ENCODE measurements at regions not wholly inside any gene's neighbourhood (a gene's known extent, or its start where the extent isn't known, plus 50 kb on each side); places are given as distances from the start of the nearest gene placed in this dataset.
"Not testable (repeated sequence)": the region's sequence is repeated elsewhere in the genome, so short reads cannot be mapped to it uniquely, and the experiment has no call there.

GRCh38 chr14:105690671-105691070 is 164.3 kb downstream of the TMEM121 start:
- FAIRE-seq = peak; percentile 23
- peaks cover 11% of the 10 kb centered on the region; the same call in 1 of the 2 replicates for H3K9me3 ChIP-seq (ENCODE audit: low read length)
- intact Hi-C loops (cut with micrococcal nuclease; ENCODE audit: unreplicated experiment) (no loop called here), in situ Hi-C loops (cut with HindIII; ENCODE audit: extremely low pct_ligation_motif_present, low pct_unique_long_range_greater_than_20kb) (no loop called here)
- H3K27me3 ChIP-seq (ENCODE audit: control insufficient read depth in 1 of 2, insufficient read depth in 2 of 2, low read length in 2 of 2) = no peaks in the 10 kb centered on the region
- no TSS peak for BruUV-seq (replicated peaks)
- H4K20me1 ChIP-seq (ENCODE audit: insufficient read depth, low read length) = no peaks in the 10 kb centered on the region
- H3K4me3 ChIP-seq (replicated peaks in 1 of 3; ENCODE audit: insufficient read depth in 1 of 3, low read depth in 2 of 3, low read length in 3 of 3) = no peak overlapping the region
- no peaks in the 10 kb centered on the region for H3K79me2 ChIP-seq (ENCODE audit: insufficient read depth, low read length)
- no peak for ATAC-seq
- peak; percentile 11; the same call in 1 of the 2 replicates for TF ChIP-seq ATM (IDR thresholded peaks at IDR 0.05; ENCODE audit: borderline replicate concordance)
- TF ChIP-seq KLF13 (CRISPR knock-in tag; IDR thresholded peaks at IDR 0.05) = no peak
- no peak for TF ChIP-seq MLX (CRISPR knock-in tag; IDR thresholded peaks at IDR 0.05)
- 0 out of 2 replicates have a peak, but pooled peaks have one; percentile 18 for TF ChIP-seq JUNB (CRISPR knock-in tag; IDR thresholded peaks at IDR 0.05; ENCODE audit: borderline replicate concordance)
- no peak for TF ChIP-seq HDAC1 (CRISPR knock-in tag; IDR thresholded peaks at IDR 0.05)
- TF ChIP-seq ZNF772 (CRISPR knock-in tag; IDR thresholded peaks at IDR 0.05) = no peak
- no peak for TF ChIP-seq CTCF (CRISPR knock-in tag; IDR thresholded peaks at IDR 0.05)
- peak; percentile 10; the same call in 1 of the 2 replicates for TF ChIP-seq FOXP1 (IDR thresholded peaks at IDR 0.05)
- TF ChIP-seq FOXP1 (CRISPR knock-in tag; IDR thresholded peaks at IDR 0.05) = no peak
- no peak for TF ChIP-seq ISL2 (CRISPR knock-in tag; IDR thresholded peaks at IDR 0.05)
- no peak for TF ChIP-seq ZNF776 (CRISPR knock-in tag; IDR thresholded peaks at IDR 0.05)
- no peak for TF ChIP-seq ZSCAN12 (CRISPR knock-in tag; IDR thresholded peaks at IDR 0.05)
- ChIA-PET POLR2A (no interaction called here), CTCF (ENCODE audit: low intra/inter-chr PET ratio, low total read pairs) (no interaction called here)
- H3K9ac ChIP-seq (ENCODE audit: insufficient read depth, low read depth, low read length) = no peak overlapping the region
- no peak for DNase-seq (ENCODE audit: low spot score)
- H3K27ac ChIP-seq (ENCODE audit: extremely low read length, insufficient read depth, low read length) = no peak overlapping the region
- WGBS (ENCODE audit: low lambda C conversion rate) = 43% methylated on average over 3 of the region's 3 CpGs
- H3K4me1 ChIP-seq (ENCODE audit: insufficient read depth, low read length) = no peaks in the 10 kb centered on the region
- H2AFZ ChIP-seq (ENCODE audit: low read length) = no peak overlapping the region
- no peaks in the 10 kb centered on the region for H3K36me3 ChIP-seq (replicated peaks in 1 of 2; ENCODE audit: control insufficient read depth in 1 of 2, insufficient read depth in 2 of 2, low read length in 2 of 2)
- no peak overlapping the region for H3K4me2 ChIP-seq (ENCODE audit: low read depth, low read length)

- ATAC-seq = peak; percentile 46
- H2AFZ ChIP-seq (ENCODE audit: low read length); FAIRE-seq; H3K36me3 ChIP-seq (replicated peaks in 1 of 2; ENCODE audit: control insufficient read depth in 1 of 2, insufficient read depth in 2 of 2, low read length in 2 of 2); H4K20me1 ChIP-seq (ENCODE audit: insufficient read depth, low read length); H3K27me3 ChIP-seq (ENCODE audit: control insufficient read depth in 1 of 2, insufficient read depth in 2 of 2, low read length in 2 of 2); H3K79me2 ChIP-seq (ENCODE audit: insufficient read depth, low read length); H3K4me3 ChIP-seq (replicated peaks in 1 of 3; ENCODE audit: insufficient read depth in 1 of 3, low read depth in 2 of 3, low read length in 3 of 3); in situ Hi-C loops (cut with HindIII; ENCODE audit: extremely low pct_ligation_motif_present, low pct_unique_long_range_greater_than_20kb); H3K9ac ChIP-seq (ENCODE audit: insufficient read depth, low read depth, low read length); H3K4me1 ChIP-seq (ENCODE audit: insufficient read depth, low read length); H3K27ac ChIP-seq (ENCODE audit: extremely low read length, insufficient read depth, low read length); DNase-seq (ENCODE audit: low spot score); POLR2A ChIA-PET; H3K4me2 ChIP-seq (ENCODE audit: low read depth, low read length); BruUV-seq (replicated peaks); intact Hi-C loops (cut with micrococcal nuclease; ENCODE audit: unreplicated experiment); CTCF ChIA-PET (ENCODE audit: low intra/inter-chr PET ratio, low total read pairs): not testable (repeated sequence)
- 28% methylated on average over 11 of the region's 25 CpGs for WGBS (ENCODE audit: low lambda C conversion rate)
- peaks cover 11% of the 10 kb centered on the region; the same call in 1 of the 2 replicates for H3K9me3 ChIP-seq (ENCODE audit: low read length)
These were observed 165.1 kb downstream of the TMEM121 start for GRCh38 chr14:105691321-105692109.

Data from HepG2 (cell line).